Breast epithelium (tissue), 3 donors: ENCODE measurements at regions not wholly inside any gene's neighbourhood (a gene's known extent, or its start where the extent isn't known, plus 50 kb on each side); places are given as distances from the start of the nearest gene placed in this dataset.

Source experiments
- POLR2A ChIP-seq: fragments of 450-650 bp; IDR thresholded peaks from one replicate; pipeline ENCODE4 v1.6.1; 2016; ENCODE audit warnings: antibody characterized with exemption, mild to moderate bottlenecking, moderate library complexity
- POLR2AphosphoS5 ChIP-seq, 3 donors: sonication (generic); formaldehyde crosslinking; IDR thresholded peaks; one replicate each; pipeline ENCODE4 v1.6.1; 2017; ENCODE audit warnings: antibody characterized with exemption in 3 of 3

DNA sequence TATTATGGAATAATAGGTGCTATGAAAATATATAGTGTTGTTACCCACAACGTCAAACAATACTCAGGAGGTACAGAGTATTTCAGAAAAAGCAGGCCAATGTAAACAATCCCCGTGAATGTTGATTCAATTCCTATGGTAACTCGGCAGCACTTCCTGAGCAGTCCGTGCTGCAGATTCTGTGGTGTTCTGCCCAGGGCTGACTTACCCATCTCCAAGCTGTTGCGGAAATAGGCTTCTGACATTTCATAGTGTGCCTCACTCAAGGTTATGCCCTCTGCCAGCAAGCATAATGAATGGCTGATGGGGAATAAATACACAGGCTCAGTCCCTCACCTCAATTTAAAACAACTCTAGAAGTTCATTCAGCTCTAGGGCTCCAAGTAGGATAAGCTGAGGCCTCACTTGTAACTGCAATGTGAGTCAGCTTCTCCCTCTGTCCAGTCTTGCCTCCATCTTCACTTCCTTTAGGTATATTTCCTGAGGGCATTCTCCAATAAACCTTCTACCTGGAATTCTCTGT is 177.6 kb downstream of the GNAI1 start:
- TF ChIP-seq POLR2AphosphoS5 (IDR thresholded peaks at IDR 0.05) (no peak), POLR2A (no peak)
